ENCODE measurements at regions not wholly inside any gene's neighbourhood (a gene's known extent, or its start where the extent isn't known, plus 50 kb on each side); places are given as distances from the start of the nearest gene placed in this dataset.

- intact Hi-C loops (cut with DNase I) = no loop called here
- WGBS, 2 donors = 94 to 97% methylated on average over 14 of the region's 14 CpGs
- no peak overlapping the region for H3K4me3 ChIP-seq
- H3K4me1 ChIP-seq = no peaks in the 10 kb centered on the region
- no peak overlapping the region for H3K27ac ChIP-seq
- TF ChIP-seq POLR2A (IDR thresholded peaks at IDR 0.05) = no peak
- TF ChIP-seq POLR2AphosphoS5 (IDR thresholded peaks at IDR 0.05) = no peak
- no peak for TF ChIP-seq EP300 (IDR thresholded peaks at IDR 0.05)
- no peak for TF ChIP-seq CTCF (IDR thresholded peaks at IDR 0.05)
- no peak for DNase-seq
- no peaks in the 10 kb centered on the region for H3K27me3 ChIP-seq
- no peaks in the 10 kb centered on the region for H3K36me3 ChIP-seq
- H3K9me3 ChIP-seq = no peaks in the 10 kb centered on the region
Observed at GRCh38 chr4:84243685-84244084, 255.4 kb downstream of the NKX6-1 start.

GRCh38 chr4:84239278-84239845, 259.7 kb downstream of the NKX6-1 start:
- Histone ChIP-seq H3K27me3 (no peaks in the 10 kb centered on the region), H3K9me3 (no peaks in the 10 kb centered on the region), H3K27ac (no peak overlapping the region), H3K36me3 (no peaks in the 10 kb centered on the region), H3K4me3 (no peak overlapping the region), H3K4me1 (no peaks in the 10 kb centered on the region)
- TF ChIP-seq POLR2A (IDR thresholded peaks at IDR 0.05) (no peak), POLR2AphosphoS5 (IDR thresholded peaks at IDR 0.05) (no peak)
- intact Hi-C loops (cut with DNase I) = no loop called here
- WGBS, 2 donors = 67 to 70% methylated on average over 4 of the region's 4 CpGs
- no peak for DNase-seq

- Histone ChIP-seq H3K4me1 (no peaks in the 10 kb centered on the region), H3K27ac (peak overlapping the region in 1 of 4 donors; percentile 20), H3K27me3 (no peaks in the 10 kb centered on the region), H3K36me3 (no peaks in the 10 kb centered on the region), H3K4me3 (no peak overlapping the region), H3K9me3 (no peaks in the 10 kb centered on the region)
- TF ChIP-seq POLR2A (IDR thresholded peaks at IDR 0.05) = no peak
- TF ChIP-seq CTCF (IDR thresholded peaks at IDR 0.05) = no peak
- no peak for TF ChIP-seq EP300 (IDR thresholded peaks at IDR 0.05)
- no peak for TF ChIP-seq POLR2AphosphoS5 (IDR thresholded peaks at IDR 0.05)
- WGBS, 2 donors = 49 to 62% methylated on average over 7 of the region's 7 CpGs
- intact Hi-C loops (cut with DNase I) = no loop called here
- no peak for DNase-seq
Observed at GRCh38 chr4:84238247-84239090, 260.6 kb downstream of the NKX6-1 start.

GRCh38 chr4:84237008-84237407, 262.1 kb downstream of the NKX6-1 start:
- intact Hi-C loops (cut with DNase I) = no loop called here
- WGBS, 2 donors = 76 to 81% methylated on average over 4 of the region's 4 CpGs
- no peaks in the 10 kb centered on the region for H3K27me3 ChIP-seq
- H3K9me3 ChIP-seq = no peaks in the 10 kb centered on the region
- H3K36me3 ChIP-seq = no peaks in the 10 kb centered on the region
- no peaks in the 10 kb centered on the region for H3K4me1 ChIP-seq
- H3K27ac ChIP-seq = no peak overlapping the region
- no peak overlapping the region for H3K4me3 ChIP-seq
- no peak for TF ChIP-seq POLR2A (IDR thresholded peaks at IDR 0.05)
- TF ChIP-seq CTCF (IDR thresholded peaks at IDR 0.05) = no peak
- no peak for TF ChIP-seq EP300 (IDR thresholded peaks at IDR 0.05)
- TF ChIP-seq POLR2AphosphoS5 (IDR thresholded peaks at IDR 0.05) = no peak
- DNase-seq = no peak

- no peak overlapping the region for H3K27ac ChIP-seq
- H3K4me1 ChIP-seq = no peaks in the 10 kb centered on the region
- H3K27me3 ChIP-seq = no peaks in the 10 kb centered on the region
- H3K9me3 ChIP-seq = no peaks in the 10 kb centered on the region
- 83 to 90% methylated on average over 6 of the region's 6 CpGs for WGBS, 2 donors
- no peak for DNase-seq
- TF ChIP-seq POLR2A (IDR thresholded peaks at IDR 0.05) = no peak
- TF ChIP-seq CTCF (IDR thresholded peaks at IDR 0.05) = no peak
- no peak for TF ChIP-seq POLR2AphosphoS5 (IDR thresholded peaks at IDR 0.05)
- no peak for TF ChIP-seq EP300 (IDR thresholded peaks at IDR 0.05)
- no peaks in the 10 kb centered on the region for H3K36me3 ChIP-seq
- intact Hi-C loops (cut with DNase I) = no loop called here
- H3K4me3 ChIP-seq = no peak overlapping the region
Observed at GRCh38 chr4:84235126-84235944, 263.8 kb downstream of the NKX6-1 start.
